ENCODE measurements at regions not wholly inside any gene's neighbourhood (a gene's known extent, or its start where the extent isn't known, plus 50 kb on each side); places are given as distances from the start of the nearest gene placed in this dataset.

DNA sequence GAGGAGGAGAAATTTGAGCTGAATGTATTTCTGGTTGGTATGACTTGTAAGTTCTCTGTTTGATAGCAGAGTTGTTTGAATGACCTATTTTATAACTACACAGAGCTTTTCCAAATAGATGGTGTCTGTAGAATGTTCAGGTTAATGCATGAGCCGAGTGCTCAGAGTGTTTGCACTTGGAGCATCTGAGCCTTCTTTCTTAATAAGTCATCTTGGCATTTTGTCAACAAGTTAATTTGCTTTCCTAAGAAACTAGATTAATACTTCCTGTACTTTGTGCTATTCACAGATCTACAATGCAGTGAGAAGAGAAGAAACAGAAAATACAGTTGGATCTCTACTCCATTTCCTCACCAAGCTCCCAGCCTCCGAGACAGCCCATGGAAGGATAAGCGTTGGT, 138.2 kb downstream of the PLCE1 start (continued):
- TF ChIP-seq, protein P1, sequence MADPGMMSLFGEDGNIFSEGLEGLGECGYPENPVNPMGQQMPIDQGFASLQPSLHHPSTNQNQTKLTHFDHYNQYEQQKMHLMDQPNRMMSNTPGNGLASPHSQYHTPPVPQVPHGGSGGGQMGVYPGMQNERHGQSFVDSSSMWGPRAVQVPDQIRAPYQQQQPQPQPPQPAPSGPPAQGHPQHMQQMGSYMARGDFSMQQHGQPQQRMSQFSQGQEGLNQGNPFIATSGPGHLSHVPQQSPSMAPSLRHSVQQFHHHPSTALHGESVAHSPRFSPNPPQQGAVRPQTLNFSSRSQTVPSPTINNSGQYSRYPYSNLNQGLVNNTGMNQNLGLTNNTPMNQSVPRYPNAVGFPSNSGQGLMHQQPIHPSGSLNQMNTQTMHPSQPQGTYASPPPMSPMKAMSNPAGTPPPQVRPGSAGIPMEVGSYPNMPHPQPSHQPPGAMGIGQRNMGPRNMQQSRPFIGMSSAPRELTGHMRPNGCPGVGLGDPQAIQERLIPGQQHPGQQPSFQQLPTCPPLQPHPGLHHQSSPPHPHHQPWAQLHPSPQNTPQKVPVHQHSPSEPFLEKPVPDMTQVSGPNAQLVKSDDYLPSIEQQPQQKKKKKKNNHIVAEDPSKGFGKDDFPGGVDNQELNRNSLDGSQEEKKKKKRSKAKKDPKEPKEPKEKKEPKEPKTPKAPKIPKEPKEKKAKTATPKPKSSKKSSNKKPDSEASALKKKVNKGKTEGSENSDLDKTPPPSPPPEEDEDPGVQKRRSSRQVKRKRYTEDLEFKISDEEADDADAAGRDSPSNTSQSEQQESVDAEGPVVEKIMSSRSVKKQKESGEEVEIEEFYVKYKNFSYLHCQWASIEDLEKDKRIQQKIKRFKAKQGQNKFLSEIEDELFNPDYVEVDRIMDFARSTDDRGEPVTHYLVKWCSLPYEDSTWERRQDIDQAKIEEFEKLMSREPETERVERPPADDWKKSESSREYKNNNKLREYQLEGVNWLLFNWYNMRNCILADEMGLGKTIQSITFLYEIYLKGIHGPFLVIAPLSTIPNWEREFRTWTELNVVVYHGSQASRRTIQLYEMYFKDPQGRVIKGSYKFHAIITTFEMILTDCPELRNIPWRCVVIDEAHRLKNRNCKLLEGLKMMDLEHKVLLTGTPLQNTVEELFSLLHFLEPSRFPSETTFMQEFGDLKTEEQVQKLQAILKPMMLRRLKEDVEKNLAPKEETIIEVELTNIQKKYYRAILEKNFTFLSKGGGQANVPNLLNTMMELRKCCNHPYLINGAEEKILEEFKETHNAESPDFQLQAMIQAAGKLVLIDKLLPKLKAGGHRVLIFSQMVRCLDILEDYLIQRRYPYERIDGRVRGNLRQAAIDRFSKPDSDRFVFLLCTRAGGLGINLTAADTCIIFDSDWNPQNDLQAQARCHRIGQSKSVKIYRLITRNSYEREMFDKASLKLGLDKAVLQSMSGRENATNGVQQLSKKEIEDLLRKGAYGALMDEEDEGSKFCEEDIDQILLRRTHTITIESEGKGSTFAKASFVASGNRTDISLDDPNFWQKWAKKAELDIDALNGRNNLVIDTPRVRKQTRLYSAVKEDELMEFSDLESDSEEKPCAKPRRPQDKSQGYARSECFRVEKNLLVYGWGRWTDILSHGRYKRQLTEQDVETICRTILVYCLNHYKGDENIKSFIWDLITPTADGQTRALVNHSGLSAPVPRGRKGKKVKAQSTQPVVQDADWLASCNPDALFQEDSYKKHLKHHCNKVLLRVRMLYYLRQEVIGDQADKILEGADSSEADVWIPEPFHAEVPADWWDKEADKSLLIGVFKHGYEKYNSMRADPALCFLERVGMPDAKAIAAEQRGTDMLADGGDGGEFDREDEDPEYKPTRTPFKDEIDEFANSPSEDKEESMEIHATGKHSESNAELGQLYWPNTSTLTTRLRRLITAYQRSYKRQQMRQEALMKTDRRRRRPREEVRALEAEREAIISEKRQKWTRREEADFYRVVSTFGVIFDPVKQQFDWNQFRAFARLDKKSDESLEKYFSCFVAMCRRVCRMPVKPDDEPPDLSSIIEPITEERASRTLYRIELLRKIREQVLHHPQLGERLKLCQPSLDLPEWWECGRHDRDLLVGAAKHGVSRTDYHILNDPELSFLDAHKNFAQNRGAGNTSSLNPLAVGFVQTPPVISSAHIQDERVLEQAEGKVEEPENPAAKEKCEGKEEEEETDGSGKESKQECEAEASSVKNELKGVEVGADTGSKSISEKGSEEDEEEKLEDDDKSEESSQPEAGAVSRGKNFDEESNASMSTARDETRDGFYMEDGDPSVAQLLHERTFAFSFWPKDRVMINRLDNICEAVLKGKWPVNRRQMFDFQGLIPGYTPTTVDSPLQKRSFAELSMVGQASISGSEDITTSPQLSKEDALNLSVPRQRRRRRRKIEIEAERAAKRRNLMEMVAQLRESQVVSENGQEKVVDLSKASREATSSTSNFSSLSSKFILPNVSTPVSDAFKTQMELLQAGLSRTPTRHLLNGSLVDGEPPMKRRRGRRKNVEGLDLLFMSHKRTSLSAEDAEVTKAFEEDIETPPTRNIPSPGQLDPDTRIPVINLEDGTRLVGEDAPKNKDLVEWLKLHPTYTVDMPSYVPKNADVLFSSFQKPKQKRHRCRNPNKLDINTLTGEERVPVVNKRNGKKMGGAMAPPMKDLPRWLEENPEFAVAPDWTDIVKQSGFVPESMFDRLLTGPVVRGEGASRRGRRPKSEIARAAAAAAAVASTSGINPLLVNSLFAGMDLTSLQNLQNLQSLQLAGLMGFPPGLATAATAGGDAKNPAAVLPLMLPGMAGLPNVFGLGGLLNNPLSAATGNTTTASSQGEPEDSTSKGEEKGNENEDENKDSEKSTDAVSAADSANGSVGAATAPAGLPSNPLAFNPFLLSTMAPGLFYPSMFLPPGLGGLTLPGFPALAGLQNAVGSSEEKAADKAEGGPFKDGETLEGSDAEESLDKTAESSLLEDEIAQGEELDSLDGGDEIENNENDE (IDR thresholded peaks at IDR 0.05; ENCODE audit: insufficient replicate concordance, low read length) = no peak
- no peak for TF ChIP-seq TEAD4 (IDR thresholded peaks at IDR 0.05; ENCODE audit: low read depth, low read length)
- no peak for TF ChIP-seq HDAC6 (IDR thresholded peaks at IDR 0.05; ENCODE audit: low read depth, low read length)
- TF ChIP-seq BACH1 (IDR thresholded peaks at IDR 0.05; ENCODE audit: low read length) = no peak
- no peak for TF ChIP-seq RNF2 (IDR thresholded peaks at IDR 0.05; ENCODE audit: borderline replicate concordance, low read depth, low read length, missing control alignments, poor library complexity, severe bottlenecking)

Data from H1 (cell line).